ENCODE measurements at regions not wholly inside any gene's neighbourhood (a gene's known extent, or its start where the extent isn't known, plus 50 kb on each side); places are given as distances from the start of the nearest gene placed in this dataset.

- no peak for DNase-seq (ENCODE audit: low spot score)
- ChIA-PET POLR2A (ENCODE audit: low non-redundant PET) (no interaction called here), CTCF (no interaction called here)
- no peak overlapping the region for H3K27ac ChIP-seq
- no peak for TF ChIP-seq CTCF (conservative IDR thresholded peaks at IDR 0.05; ENCODE audit: low read depth)
These were observed 328.4 kb upstream of the MAP2 start for GRCh38 chr2:209095432-209095831.

DNA sequence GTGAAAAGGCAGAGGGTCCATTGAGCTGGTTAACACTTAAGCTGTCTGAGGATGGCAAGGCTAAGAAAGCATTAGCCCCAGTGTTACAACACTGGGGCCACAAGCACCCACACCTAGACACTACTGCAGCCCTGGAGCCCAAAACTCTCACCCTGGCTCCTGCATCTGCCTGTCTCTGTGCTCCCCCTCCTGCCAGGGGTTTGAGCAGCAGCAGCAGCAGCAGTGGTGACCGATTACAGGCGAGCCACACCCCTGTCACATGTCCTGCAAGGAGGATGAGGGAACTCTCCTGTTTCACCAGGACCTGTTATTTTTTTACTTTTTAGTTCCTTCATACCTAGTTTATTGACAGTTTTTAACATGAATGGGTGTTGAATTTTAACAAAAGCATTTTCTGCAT, 326.7 kb upstream of the MAP2 start:
- CTCF ChIA-PET = no interaction called here
- POLR2A ChIA-PET (ENCODE audit: low non-redundant PET) = no interaction called here
- no peak for DNase-seq (ENCODE audit: low spot score)
- no peak for TF ChIP-seq CTCF (conservative IDR thresholded peaks at IDR 0.05; ENCODE audit: low read depth)
- no peak overlapping the region for H3K27ac ChIP-seq

GRCh38 chr2:209102319-209102718, 321.5 kb upstream of the MAP2 start:
- TF ChIP-seq CTCF (conservative IDR thresholded peaks at IDR 0.05; ENCODE audit: low read depth) = no peak
- DNase-seq (ENCODE audit: low spot score) = no peak
- ChIA-PET POLR2A (ENCODE audit: low non-redundant PET) (no interaction called here), CTCF (no interaction called here)
- no peak overlapping the region for H3K27ac ChIP-seq

- ChIA-PET POLR2A (ENCODE audit: low non-redundant PET) (no interaction called here), CTCF (no interaction called here)
- TF ChIP-seq CTCF (conservative IDR thresholded peaks at IDR 0.05; ENCODE audit: low read depth) = no peak
- DNase-seq (ENCODE audit: low spot score) = no peak
- no peak overlapping the region for H3K27ac ChIP-seq
These were observed 310.8 kb upstream of the MAP2 start for GRCh38 chr2:209113026-209113425.

GRCh38 chr2:209114588-209115240, 309.1 kb upstream of the MAP2 start:
- POLR2A ChIA-PET (ENCODE audit: low non-redundant PET) = no interaction called here
- TF ChIP-seq CTCF (conservative IDR thresholded peaks at IDR 0.05; ENCODE audit: low read depth) = no peak
- CTCF ChIA-PET = no interaction called here
- no peak for DNase-seq (ENCODE audit: low spot score)
- no peak overlapping the region for H3K27ac ChIP-seq

DNA sequence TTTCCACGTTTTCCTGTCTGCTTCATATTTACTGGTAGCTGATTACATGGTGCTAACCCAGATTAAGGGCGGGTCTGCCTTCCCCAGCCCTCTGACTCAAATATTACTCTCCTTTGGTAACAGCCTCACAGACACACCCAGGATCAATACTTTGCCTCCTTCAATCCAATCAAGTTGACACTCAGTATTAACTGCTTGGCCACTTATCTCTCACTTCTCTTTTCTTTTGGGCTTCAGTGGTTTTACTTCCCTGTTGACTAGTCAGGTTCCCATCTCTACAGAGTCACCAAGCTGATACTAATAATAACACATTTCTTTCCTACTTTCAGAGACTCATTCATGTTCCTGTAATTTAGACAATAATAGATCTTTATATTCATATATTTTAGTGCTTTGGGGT, 302.2 kb upstream of the MAP2 start:
- TF ChIP-seq CTCF (conservative IDR thresholded peaks at IDR 0.05; ENCODE audit: low read depth) = no peak
- no peak overlapping the region for H3K27ac ChIP-seq
- no peak for DNase-seq (ENCODE audit: low spot score)
- ChIA-PET CTCF (no interaction called here), POLR2A (ENCODE audit: low non-redundant PET) (no interaction called here)

DNA sequence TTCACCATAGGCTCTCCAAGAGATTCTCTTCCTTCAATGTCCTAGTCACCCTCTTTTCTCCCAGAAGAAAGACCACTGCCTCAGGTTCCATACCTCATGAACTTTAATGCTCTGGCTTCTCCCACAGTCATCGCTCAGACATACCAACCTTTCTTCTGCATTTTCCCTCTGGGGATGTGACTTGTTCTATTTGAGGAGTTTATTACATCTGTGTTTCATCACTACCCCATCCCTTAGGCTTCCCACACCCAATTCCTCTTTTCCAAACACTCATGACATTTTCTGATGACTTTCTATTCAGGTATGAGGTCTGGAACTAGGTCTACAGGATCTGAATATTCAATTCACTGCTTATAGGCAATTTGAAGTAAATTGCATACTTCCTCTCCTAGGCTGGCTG, 298.6 kb upstream of the MAP2 start:
- peak; percentile 3 for DNase-seq (ENCODE audit: low spot score)
- TF ChIP-seq CTCF (conservative IDR thresholded peaks at IDR 0.05; ENCODE audit: low read depth) = no peak
- ChIA-PET CTCF (no interaction called here), POLR2A (ENCODE audit: low non-redundant PET) (no interaction called here)
- no peak overlapping the region for H3K27ac ChIP-seq
